ENCODE measurements at regions not wholly inside any gene's neighbourhood (a gene's known extent, or its start where the extent isn't known, plus 50 kb on each side); places are given as distances from the start of the nearest gene placed in this dataset.

- no peak overlapping the region for H2BK5ac ChIP-seq (ENCODE audit: low read depth, low read length, poor library complexity)
- no peak overlapping the region for H2BK120ac ChIP-seq (ENCODE audit: insufficient read depth, low read length, poor library complexity)
- H3K4ac ChIP-seq (ENCODE audit: low read depth, low read length), result no peak overlapping the region
- no CpG with 5 or more reads among the region's 6 CpGs for WGBS (ENCODE audit: extremely low coverage, insufficient coverage, insufficient read length)
- no peak overlapping the region for H3K4me2 ChIP-seq (ENCODE audit: low read length)
- no peak for DNase-seq
- H4K91ac ChIP-seq (ENCODE audit: low read depth, low read length), result no peak overlapping the region
- no peak overlapping the region for H3K23ac ChIP-seq (ENCODE audit: low read length)
- H3K9me3 ChIP-seq (ENCODE audit: insufficient read depth, low read depth, low read length), result no peaks in the 10 kb centered on the region
- H3K4me1 ChIP-seq (ENCODE audit: control insufficient read depth in 1 of 2, insufficient read depth in 2 of 2, low read length in 2 of 2), result peaks cover 19 to 26% of the 10 kb centered on the region in 2 experiments
- H3K79me2 ChIP-seq (ENCODE audit: control insufficient read depth, insufficient read depth, low read length, poor library complexity), result peaks cover 4% of the 10 kb centered on the region
- H4K12ac ChIP-seq (ENCODE audit: low read depth, low read length), result no peak overlapping the region
- no peak overlapping the region for H3K4me3 ChIP-seq (ENCODE audit: low read depth, low read length)
- H3K14ac ChIP-seq (ENCODE audit: low read length), result no peak overlapping the region
- H2BK12ac ChIP-seq (ENCODE audit: low read length), result no peak overlapping the region
- H3K79me1 ChIP-seq (ENCODE audit: low read length), result peaks cover 13% of the 10 kb centered on the region
- H3K18ac ChIP-seq (ENCODE audit: low read length), result no peak overlapping the region
- no peaks in the 10 kb centered on the region for H3K27me3 ChIP-seq (ENCODE audit: insufficient read depth, low read length)
- no peak overlapping the region for H2AFZ ChIP-seq (ENCODE audit: insufficient read depth, low read length, poor library complexity)
- no peak overlapping the region for H3K9ac ChIP-seq (ENCODE audit: low read length)
- no peaks in the 10 kb centered on the region for H3K36me3 ChIP-seq (ENCODE audit: control insufficient read depth in 1 of 2, insufficient read depth in 2 of 2, low read length in 2 of 2)
- no peak overlapping the region for H2AK5ac ChIP-seq (ENCODE audit: low read length)
- no peak overlapping the region for H3K27ac ChIP-seq (ENCODE audit: low read depth, low read length)
- no peak overlapping the region for H4K8ac ChIP-seq (ENCODE audit: low read depth, low read length)
Observed at GRCh38 chr1:19015476-19015875, 59.0 kb upstream of the IFFO2 start.

- Histone ChIP-seq H2BK12ac (ENCODE audit: low read length) (peak overlapping the region; percentile 30), H3K4me1 (ENCODE audit: control insufficient read depth in 1 of 2, insufficient read depth in 2 of 2, low read length in 2 of 2) (peaks cover 25 to 33% of the 10 kb centered on the region in 2 experiments), H2AFZ (ENCODE audit: insufficient read depth, low read length, poor library complexity) (no peak overlapping the region), H3K4me3 (ENCODE audit: low read depth, low read length) (no peak overlapping the region), H3K36me3 (ENCODE audit: control insufficient read depth in 1 of 2, insufficient read depth in 2 of 2, low read length in 2 of 2) (no peaks in the 10 kb centered on the region), H4K91ac (ENCODE audit: low read depth, low read length) (no peak overlapping the region), H3K27me3 (ENCODE audit: insufficient read depth, low read length) (no peaks in the 10 kb centered on the region), H3K14ac (ENCODE audit: low read length) (no peak overlapping the region), H3K79me2 (ENCODE audit: control insufficient read depth, insufficient read depth, low read length, poor library complexity) (peaks cover 8% of the 10 kb centered on the region), H3K18ac (ENCODE audit: low read length) (no peak overlapping the region), H3K9me3 (ENCODE audit: insufficient read depth, low read depth, low read length) (no peaks in the 10 kb centered on the region), H3K79me1 (ENCODE audit: low read length) (peaks cover 18% of the 10 kb centered on the region), H3K27ac (ENCODE audit: low read depth, low read length) (no peak overlapping the region), H3K23ac (ENCODE audit: low read length) (no peak overlapping the region), H2BK5ac (ENCODE audit: low read depth, low read length, poor library complexity) (no peak overlapping the region), H3K4me2 (ENCODE audit: low read length) (no peak overlapping the region), H4K12ac (ENCODE audit: low read depth, low read length) (no peak overlapping the region), H3K9ac (ENCODE audit: low read length) (no peak overlapping the region), H3K4ac (ENCODE audit: low read depth, low read length) (no peak overlapping the region), H4K8ac (ENCODE audit: low read depth, low read length) (no peak overlapping the region), H2BK120ac (ENCODE audit: insufficient read depth, low read length, poor library complexity) (peak overlapping the region; percentile 43), H2AK5ac (ENCODE audit: low read length) (peak overlapping the region; percentile 42)
- WGBS (ENCODE audit: extremely low coverage, insufficient coverage, insufficient read length), result no CpG with 5 or more reads among the region's 7 CpGs
- no peak for DNase-seq
Observed at GRCh38 chr1:19014765-19015164, 58.3 kb upstream of the IFFO2 start.

- Histone ChIP-seq H4K12ac (ENCODE audit: low read depth, low read length) (no peak overlapping the region), H3K4me1 (ENCODE audit: control insufficient read depth in 1 of 2, insufficient read depth in 2 of 2, low read length in 2 of 2) (peaks cover 31 to 41% of the 10 kb centered on the region in 2 experiments), H3K4me3 (ENCODE audit: low read depth, low read length) (no peak overlapping the region), H3K4ac (ENCODE audit: low read depth, low read length) (no peak overlapping the region), H2AK5ac (ENCODE audit: low read length) (peak overlapping the region; percentile 42), H4K8ac (ENCODE audit: low read depth, low read length) (no peak overlapping the region), H3K23ac (ENCODE audit: low read length) (no peak overlapping the region), H3K9ac (ENCODE audit: low read length) (no peak overlapping the region), H3K79me2 (ENCODE audit: control insufficient read depth, insufficient read depth, low read length, poor library complexity) (peaks cover 10% of the 10 kb centered on the region), H3K14ac (ENCODE audit: low read length) (no peak overlapping the region), H2BK120ac (ENCODE audit: insufficient read depth, low read length, poor library complexity) (peak overlapping the region; percentile 47), H4K91ac (ENCODE audit: low read depth, low read length) (peak overlapping the region; percentile 39), H3K27me3 (ENCODE audit: insufficient read depth, low read length) (no peaks in the 10 kb centered on the region), H3K79me1 (ENCODE audit: low read length) (peaks cover 24% of the 10 kb centered on the region), H3K36me3 (ENCODE audit: control insufficient read depth in 1 of 2, insufficient read depth in 2 of 2, low read length in 2 of 2) (no peaks in the 10 kb centered on the region), H3K4me2 (ENCODE audit: low read length) (no peak overlapping the region), H3K9me3 (ENCODE audit: insufficient read depth, low read depth, low read length) (no peaks in the 10 kb centered on the region), H2BK12ac (ENCODE audit: low read length) (peak overlapping the region; percentile 64), H2BK5ac (ENCODE audit: low read depth, low read length, poor library complexity) (no peak overlapping the region), H3K18ac (ENCODE audit: low read length) (peak overlapping the region; percentile 3), H3K27ac (ENCODE audit: low read depth, low read length) (no peak overlapping the region), H2AFZ (ENCODE audit: insufficient read depth, low read length, poor library complexity) (no peak overlapping the region)
- no peak for DNase-seq
- WGBS (ENCODE audit: extremely low coverage, insufficient coverage, insufficient read length), result no CpG with 5 or more reads among the region's 16 CpGs
Observed at GRCh38 chr1:19013826-19014548, 57.5 kb upstream of the IFFO2 start.

- no peak overlapping the region for H3K4me3 ChIP-seq (ENCODE audit: low read depth, low read length)
- H3K79me2 ChIP-seq (ENCODE audit: control insufficient read depth, insufficient read depth, low read length, poor library complexity), result peaks cover 10% of the 10 kb centered on the region
- WGBS (ENCODE audit: extremely low coverage, insufficient coverage, insufficient read length), result no CpG with 5 or more reads among the region's 6 CpGs
- peak overlapping the region; percentile 10 for H3K14ac ChIP-seq (ENCODE audit: low read length)
- no peak overlapping the region for H4K12ac ChIP-seq (ENCODE audit: low read depth, low read length)
- H3K4me1 ChIP-seq (ENCODE audit: control insufficient read depth in 1 of 2, insufficient read depth in 2 of 2, low read length in 2 of 2), result peaks cover 40 to 50% of the 10 kb centered on the region in 2 experiments
- DNase-seq, result peak; percentile 39 to 44
- H2BK120ac ChIP-seq (ENCODE audit: insufficient read depth, low read length, poor library complexity), result peak overlapping the region; percentile 92
- peak overlapping the region; percentile 38 for H2BK12ac ChIP-seq (ENCODE audit: low read length)
- H2BK5ac ChIP-seq (ENCODE audit: low read depth, low read length, poor library complexity), result peak overlapping the region; percentile 44
- peak overlapping the region; percentile 6 for H3K9ac ChIP-seq (ENCODE audit: low read length)
- peaks cover 34% of the 10 kb centered on the region for H3K79me1 ChIP-seq (ENCODE audit: low read length)
- no peaks in the 10 kb centered on the region for H3K9me3 ChIP-seq (ENCODE audit: insufficient read depth, low read depth, low read length)
- H4K8ac ChIP-seq (ENCODE audit: low read depth, low read length), result peak overlapping the region; percentile 44
- no peak overlapping the region for H2AFZ ChIP-seq (ENCODE audit: insufficient read depth, low read length, poor library complexity)
- peak overlapping the region; percentile 59 for H3K23ac ChIP-seq (ENCODE audit: low read length)
- H3K27me3 ChIP-seq (ENCODE audit: insufficient read depth, low read length), result no peaks in the 10 kb centered on the region
- H2AK5ac ChIP-seq (ENCODE audit: low read length), result peak overlapping the region; percentile 1
- H3K4me2 ChIP-seq (ENCODE audit: low read length), result no peak overlapping the region
- peak overlapping the region; percentile 18 for H3K18ac ChIP-seq (ENCODE audit: low read length)
- no peaks in the 10 kb centered on the region for H3K36me3 ChIP-seq (ENCODE audit: control insufficient read depth in 1 of 2, insufficient read depth in 2 of 2, low read length in 2 of 2)
- H3K4ac ChIP-seq (ENCODE audit: low read depth, low read length), result peak overlapping the region; percentile 11
- peak overlapping the region; percentile 72 for H4K91ac ChIP-seq (ENCODE audit: low read depth, low read length)
- H3K27ac ChIP-seq (ENCODE audit: low read depth, low read length), result peak overlapping the region; percentile 99
Observed at GRCh38 chr1:19011845-19012231, 55.4 kb upstream of the IFFO2 start.
